RKO (cell line): ENCODE measurements at regions not wholly inside any gene's neighbourhood (a gene's known extent, or its start where the extent isn't known, plus 50 kb on each side); places are given as distances from the start of the nearest gene placed in this dataset.

Source experiments
- DNase-seq: peaks from one replicate; pipeline ENCODE4 v3.0.0-alpha.2; 2016; ENCODE audit warnings: low spot score

- no peak for DNase-seq
Measured at GRCh38 chr2:187136646-187137045, 287.7 kb upstream of the ZSWIM2 start.

GRCh38 chr2:187134306-187134705 lies 285.3 kb upstream of the ZSWIM2 start:
- no peak for DNase-seq

- no peak for DNase-seq
Measured at GRCh38 chr2:187129868-187130267, 280.9 kb upstream of the ZSWIM2 start.

GRCh38 chr2:187129306-187129705 lies 280.3 kb upstream of the ZSWIM2 start:
- no peak for DNase-seq

- no peak for DNase-seq
Measured at GRCh38 chr2:187126247-187127005, 277.5 kb upstream of the ZSWIM2 start.

GRCh38 chr2:187125318-187125717 lies 276.3 kb upstream of the ZSWIM2 start:
- no peak for DNase-seq

- DNase-seq = no peak
Measured at GRCh38 chr2:187124529-187124928, 275.6 kb upstream of the ZSWIM2 start.

- no peak for DNase-seq
Measured at GRCh38 chr2:187118331-187119099, 269.5 kb upstream of the ZSWIM2 start.

- no peak for DNase-seq
Measured at GRCh38 chr2:187117483-187117882, 268.5 kb upstream of the ZSWIM2 start.

- no peak for DNase-seq
Measured at GRCh38 chr2:187115627-187116026, 266.7 kb upstream of the ZSWIM2 start.

- no peak for DNase-seq
Measured at GRCh38 chr2:187107001-187107400, 258.0 kb upstream of the ZSWIM2 start.

- DNase-seq = no peak
Measured at GRCh38 chr2:187105218-187105617, 256.2 kb upstream of the ZSWIM2 start.

GRCh38 chr2:187102381-187102780 lies 253.4 kb upstream of the ZSWIM2 start:
- no peak for DNase-seq

GRCh38 chr2:187098154-187098553 lies 249.2 kb upstream of the ZSWIM2 start:
- no peak for DNase-seq

GRCh38 chr2:187093771-187094412 lies 244.9 kb upstream of the ZSWIM2 start:
- peak; percentile 1 for DNase-seq

- DNase-seq = no peak
Measured at GRCh38 chr2:187091664-187092063, 242.7 kb upstream of the ZSWIM2 start.

- DNase-seq = no peak
Measured at GRCh38 chr2:187084524-187084923, 235.6 kb upstream of the ZSWIM2 start.

- no peak for DNase-seq
Measured at GRCh38 chr2:187081461-187081860, 232.5 kb upstream of the ZSWIM2 start.

GRCh38 chr2:187079901-187080300 lies 230.9 kb upstream of the ZSWIM2 start:
- DNase-seq = no peak

- no peak for DNase-seq
Measured at GRCh38 chr2:187078297-187078696, 229.3 kb upstream of the ZSWIM2 start.

- DNase-seq = no peak
Measured at GRCh38 chr2:187075671-187076070, 226.7 kb upstream of the ZSWIM2 start.

- DNase-seq = no peak
Measured at GRCh38 chr2:187075199-187075635, 226.2 kb upstream of the ZSWIM2 start.

- DNase-seq = no peak
Measured at GRCh38 chr2:187058198-187058597, 209.2 kb upstream of the ZSWIM2 start.
